Activated CD4-positive, alpha-beta T cell treated with anti-CD3 and anti-CD28 coated beads for 48 hours (primary cell): ENCODE measurements at regions not wholly inside any gene's neighbourhood (a gene's known extent, or its start where the extent isn't known, plus 50 kb on each side); places are given as distances from the start of the nearest gene placed in this dataset.

Experiments used
- DNase-seq: peaks from one replicate; pipeline ENCODE4 v3.0.0-alpha.2; 2020

DNA sequence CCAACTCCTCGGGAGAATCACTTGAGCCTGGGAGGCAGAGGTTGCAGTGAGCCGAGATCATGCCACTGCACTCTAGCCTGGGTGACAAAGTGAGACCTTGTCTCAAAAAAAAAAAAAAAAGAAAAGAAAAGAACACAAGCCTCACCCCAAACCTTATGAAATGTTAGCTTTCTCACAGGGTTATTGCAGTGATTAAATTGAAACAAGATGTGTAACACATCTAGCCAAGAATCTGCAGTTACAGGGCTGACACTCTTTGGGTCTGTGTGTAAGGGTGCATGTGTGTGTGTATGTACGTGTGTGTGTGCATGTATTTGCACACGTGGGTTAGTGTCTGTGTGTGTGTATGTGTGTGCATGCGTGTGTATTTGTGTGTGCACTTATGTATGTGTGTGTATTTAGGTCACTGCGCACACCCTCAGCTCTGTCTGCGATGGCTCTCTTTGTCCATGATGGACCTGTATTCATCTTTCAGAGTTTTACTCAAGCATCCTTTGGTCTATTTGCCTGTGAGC is 336.3 kb downstream of the UQCRFS1 start:
- no peak for DNase-seq

GRCh38 chr19:28874742-28875141 is 338.2 kb downstream of the UQCRFS1 start:
- no peak for DNase-seq

DNA sequence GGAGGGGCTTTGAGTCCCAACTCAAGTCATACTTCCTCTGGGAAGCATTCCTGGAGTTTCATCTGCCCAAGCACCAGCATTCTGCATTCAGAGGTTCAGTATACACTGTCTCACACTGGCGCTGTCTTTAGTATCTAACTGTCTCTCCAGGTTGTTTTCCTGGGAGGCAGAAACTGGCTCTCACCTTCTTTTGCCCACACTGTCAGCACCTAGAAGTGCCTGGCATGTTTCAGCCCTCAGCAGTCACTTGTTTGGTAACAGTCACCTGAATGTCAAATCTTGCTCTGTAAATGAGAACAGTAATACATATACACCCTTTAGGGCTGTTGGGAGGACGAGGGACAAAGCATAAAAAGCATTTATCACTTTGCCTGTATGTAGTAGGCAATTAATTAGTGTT is 339.6 kb downstream of the UQCRFS1 start:
- no peak for DNase-seq

DNA sequence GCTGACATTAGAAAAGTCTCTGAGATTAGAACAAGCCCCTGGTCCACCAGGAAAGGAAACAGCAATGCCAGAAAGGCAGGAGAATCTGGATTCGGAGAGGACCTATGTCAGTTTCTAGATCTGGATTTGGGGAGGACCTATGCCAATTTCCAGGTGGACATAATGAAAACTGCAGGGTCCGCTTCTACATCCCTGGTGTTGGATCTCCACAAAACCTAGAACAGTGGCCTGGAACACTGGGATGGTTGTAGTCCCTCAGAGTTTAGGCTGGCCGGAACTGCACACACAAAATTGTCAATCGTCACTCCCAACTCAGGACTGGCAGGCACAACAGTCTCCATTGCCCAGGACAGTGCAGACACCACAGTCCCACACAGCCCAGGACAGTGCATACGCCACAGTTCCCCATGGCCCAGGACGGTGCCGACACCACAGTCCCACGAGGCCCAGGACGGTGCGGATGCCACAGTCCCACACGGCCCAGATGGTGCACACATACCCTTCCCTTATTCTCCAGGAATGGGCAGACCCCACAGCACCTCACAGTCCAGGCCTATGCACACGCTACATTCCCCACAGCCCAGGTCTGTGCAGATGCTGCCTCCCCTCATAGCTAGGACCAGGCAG is 341.7 kb downstream of the UQCRFS1 start:
- DNase-seq, result no peak

DNA sequence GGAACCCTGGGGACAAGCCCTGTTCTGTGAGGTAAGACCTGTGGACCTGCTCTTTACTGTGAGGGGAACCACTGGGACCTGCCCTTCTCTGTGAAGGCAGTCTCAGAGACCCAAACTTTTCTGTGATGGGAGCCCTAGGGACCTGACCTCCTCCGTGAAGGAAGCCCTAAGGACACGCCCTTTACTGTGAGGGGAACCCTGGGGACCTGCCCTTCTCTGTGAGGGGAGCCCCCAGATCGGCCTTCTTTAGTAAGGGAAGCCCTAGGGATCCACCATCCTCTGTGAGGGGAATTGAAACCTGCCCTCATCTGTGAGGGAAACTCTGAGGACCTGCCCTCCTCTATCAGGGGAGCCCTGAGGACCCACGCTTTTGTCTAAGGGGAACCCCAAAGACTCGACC is 343.5 kb downstream of the UQCRFS1 start:
- no peak for DNase-seq

GRCh38 chr19:28868836-28869235 is 344.1 kb downstream of the UQCRFS1 start:
- DNase-seq, result no peak

- no peak for DNase-seq
These were observed 345.0 kb downstream of the UQCRFS1 start for GRCh38 chr19:28867978-28868377.

DNA sequence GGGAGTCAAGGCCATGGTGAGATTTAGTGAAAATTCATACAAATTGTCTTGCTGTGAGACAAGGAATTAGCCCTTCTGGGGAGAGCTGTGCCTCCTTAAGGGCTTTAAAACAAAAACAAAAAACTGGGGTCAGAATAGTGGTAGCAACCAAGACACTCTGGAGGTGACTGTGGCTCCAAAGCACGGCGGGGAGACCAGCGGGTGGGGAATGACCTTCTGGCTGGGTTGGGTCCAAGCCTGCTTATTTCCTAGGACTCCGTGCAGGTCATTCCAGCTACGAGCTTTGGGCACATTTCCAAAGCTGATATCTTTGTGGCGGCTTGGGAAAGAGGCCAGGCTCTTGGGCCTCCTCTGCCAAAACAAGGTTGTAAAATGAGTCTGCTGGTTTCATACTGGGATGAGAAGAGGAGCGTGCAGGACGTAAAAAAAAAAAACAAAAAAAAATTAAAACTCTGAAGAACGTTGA is 348.3 kb downstream of the UQCRFS1 start:
- no peak for DNase-seq

- DNase-seq, result no peak
These were observed 348.9 kb downstream of the UQCRFS1 start for GRCh38 chr19:28864024-28864503.

DNA sequence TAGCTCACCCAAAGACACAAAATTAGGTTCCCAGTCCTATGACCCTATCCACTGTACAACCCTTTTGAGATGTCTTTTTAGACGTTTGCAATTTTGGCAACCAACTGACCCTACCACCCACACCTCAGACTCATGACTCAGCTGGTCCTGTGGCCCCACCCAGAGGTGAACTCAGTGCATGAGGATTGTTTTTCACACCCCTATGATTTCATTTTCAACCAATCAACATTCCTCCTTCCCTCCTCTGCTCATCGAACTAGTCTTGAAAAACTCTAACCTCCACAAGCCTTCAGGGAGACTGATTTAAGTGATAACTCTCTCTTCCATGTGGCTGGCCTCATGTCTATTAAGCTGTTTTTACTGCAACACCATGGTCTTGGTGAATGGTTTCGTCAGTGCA is 350.7 kb downstream of the UQCRFS1 start:
- no peak for DNase-seq

- no peak for DNase-seq
These were observed 353.1 kb downstream of the UQCRFS1 start for GRCh38 chr19:28859811-28860210.

GRCh38 chr19:28858933-28859332 is 354.0 kb downstream of the UQCRFS1 start:
- DNase-seq, result no peak

- DNase-seq, result no peak
These were observed 355.0 kb downstream of the UQCRFS1 start for GRCh38 chr19:28857967-28858366.

DNA sequence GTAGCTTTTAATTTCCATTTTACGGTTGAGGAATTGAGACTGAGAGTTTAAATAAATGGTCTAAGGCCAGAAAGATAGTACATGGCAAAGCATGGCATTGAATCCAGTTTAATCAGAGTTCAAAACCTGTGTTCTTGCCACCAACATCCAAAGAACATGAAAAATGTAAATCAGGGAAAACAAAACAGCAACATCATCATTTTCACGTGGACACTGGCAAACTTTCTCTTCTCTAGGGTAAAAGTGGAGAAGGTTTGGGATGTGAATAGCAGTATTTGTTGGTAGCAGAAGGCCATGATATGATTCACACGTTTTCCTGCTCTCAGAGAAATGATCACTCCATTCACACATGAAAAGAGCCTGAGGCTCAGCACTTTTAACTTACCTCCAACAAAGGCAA is 357.7 kb downstream of the UQCRFS1 start:
- DNase-seq, result no peak

- DNase-seq, result no peak
These were observed 365.5 kb downstream of the UQCRFS1 start for GRCh38 chr19:28847468-28847867.

- no peak for DNase-seq
These were observed 366.7 kb downstream of the UQCRFS1 start for GRCh38 chr19:28846094-28846812.

DNA sequence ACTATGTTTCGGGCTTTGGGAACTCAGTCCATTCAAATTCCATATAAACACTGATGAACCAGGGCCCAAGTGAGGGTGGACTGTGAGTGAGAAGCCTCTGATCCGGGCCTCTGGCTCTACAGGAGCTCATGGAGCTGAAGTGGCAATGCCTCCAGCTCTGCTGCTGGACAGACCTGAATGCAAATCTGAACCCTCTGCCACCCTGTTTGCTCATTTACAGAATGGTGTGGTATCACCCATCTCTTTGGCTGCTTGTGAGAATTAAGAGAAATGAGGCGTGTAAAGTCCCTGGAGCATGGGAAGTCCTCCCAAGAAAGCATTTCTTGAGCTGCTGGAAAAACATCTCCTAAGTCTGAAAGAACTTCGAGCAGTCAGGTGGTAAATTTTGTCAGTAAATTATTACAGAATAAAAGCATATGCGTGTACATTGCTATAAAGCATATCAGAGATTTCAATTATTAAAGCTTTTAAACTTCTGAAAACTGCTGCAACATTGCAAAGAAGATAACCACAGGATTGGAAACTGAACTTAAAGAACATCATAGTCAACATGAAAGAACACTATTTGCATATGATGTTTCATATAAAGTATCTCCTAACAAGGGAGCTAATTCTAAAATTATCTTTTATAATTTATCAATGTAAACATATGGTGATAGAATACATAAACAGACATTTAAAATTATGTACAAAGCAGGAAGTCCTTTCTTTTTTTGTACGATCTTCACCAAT is 369.0 kb downstream of the UQCRFS1 start:
- DNase-seq, result no peak

GRCh38 chr19:28841531-28841930 is 371.4 kb downstream of the UQCRFS1 start:
- no peak for DNase-seq

DNA sequence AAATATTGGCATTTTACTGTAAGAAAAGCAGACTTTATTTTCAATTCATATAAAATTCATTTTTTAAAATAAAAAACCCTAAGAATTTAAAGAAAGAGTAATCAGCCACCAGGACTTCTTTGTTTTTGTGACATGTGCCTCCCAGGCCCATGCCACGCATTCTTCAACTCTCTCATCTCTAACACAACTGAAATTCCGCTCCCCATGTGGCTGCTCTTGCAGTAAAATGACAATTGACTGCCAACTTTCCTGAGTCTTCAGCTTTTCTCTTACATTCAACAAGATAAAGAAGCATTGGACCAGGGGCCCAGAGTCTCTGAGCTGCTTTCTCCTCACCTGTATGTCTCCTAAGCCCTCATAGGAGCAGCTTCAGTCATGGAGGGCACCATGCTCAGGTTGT is 372.1 kb downstream of the UQCRFS1 start:
- no peak for DNase-seq

DNA sequence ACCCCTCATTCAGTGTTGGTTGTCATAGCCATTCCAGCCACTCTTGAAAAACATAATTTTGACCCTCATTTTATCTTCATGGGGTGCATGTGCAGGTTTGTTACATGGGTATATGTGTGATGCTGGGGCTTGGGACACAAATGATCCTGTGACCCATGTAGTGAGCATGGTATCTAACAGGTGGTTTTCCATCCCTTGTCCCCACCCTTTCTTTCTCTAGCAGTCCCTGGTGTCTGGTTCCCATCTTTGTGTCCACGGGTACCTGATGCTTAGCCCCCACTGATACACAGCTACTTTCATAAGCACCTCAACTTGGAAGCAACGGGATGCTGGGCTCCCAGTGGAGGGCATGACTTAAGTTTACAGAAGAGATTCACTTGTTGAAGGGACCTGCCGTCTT is 373.5 kb downstream of the UQCRFS1 start:
- DNase-seq, result no peak

DNA sequence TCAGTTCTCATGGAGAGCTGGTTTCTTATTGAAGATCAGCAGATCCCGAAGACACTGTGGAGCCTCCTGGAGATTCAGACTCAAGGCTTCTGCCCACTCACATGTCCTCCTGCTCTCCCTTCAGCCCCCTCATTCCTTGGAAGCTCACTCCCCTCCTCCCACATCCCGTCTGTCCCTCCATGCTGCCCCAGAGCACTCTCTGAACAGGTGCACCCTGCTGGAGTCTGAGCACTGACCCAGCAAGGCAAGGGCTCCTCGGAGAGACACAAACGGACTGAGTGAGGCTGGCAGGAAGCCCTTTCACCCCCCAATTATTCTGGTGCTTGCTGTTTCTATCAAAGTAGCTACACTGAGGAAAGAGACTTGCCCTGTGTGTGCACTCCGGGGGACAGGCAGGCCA is 374.0 kb downstream of the UQCRFS1 start:
- no peak for DNase-seq

- no peak for DNase-seq
These were observed 376.5 kb downstream of the UQCRFS1 start for GRCh38 chr19:28836421-28836820.

DNA sequence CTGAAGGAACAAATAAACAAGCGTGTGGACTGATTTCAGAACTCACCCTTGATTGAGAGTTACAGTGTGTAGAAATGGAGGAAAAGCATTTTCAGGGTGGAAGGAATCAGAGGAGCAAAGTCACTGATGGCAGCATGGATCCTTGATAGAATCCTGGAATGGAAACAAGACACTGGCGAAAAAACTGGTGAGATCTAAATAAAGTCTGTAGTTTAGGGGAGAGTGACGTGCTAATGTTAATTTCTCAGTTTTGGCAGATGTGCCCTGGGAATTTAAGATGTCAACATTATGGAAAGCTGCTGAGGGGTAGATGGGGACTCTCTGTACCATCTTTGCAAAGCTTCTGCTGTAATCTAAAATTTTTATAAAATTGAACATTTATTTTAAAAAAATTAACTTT is 378.0 kb downstream of the UQCRFS1 start:
- no peak for DNase-seq

DNA sequence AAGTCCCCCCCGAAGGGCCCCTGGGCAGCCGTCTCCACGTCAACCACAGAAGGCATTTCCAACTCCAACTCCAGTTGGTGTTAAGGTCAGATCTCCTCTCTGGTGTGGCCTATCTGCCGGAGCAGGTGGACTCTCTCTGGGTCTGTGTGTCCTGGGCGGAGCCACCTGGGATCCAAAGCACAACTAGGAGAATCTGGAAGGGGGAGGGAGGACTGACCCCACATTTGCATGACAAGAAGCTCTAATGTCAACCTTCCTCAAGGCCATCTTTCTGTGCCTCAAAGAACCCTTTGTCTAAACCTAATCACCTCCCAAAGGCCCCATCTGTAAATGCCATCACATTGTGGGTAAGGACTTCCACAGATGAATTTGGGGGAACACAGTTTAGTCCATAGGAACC is 381.5 kb downstream of the UQCRFS1 start:
- DNase-seq, result no peak
